DOHH2 (cell line): ENCODE measurements at regions not wholly inside any gene's neighbourhood (a gene's known extent, or its start where the extent isn't known, plus 50 kb on each side); places are given as distances from the start of the nearest gene placed in this dataset.

Experiments used
- CTCF ChIP-seq: fragments of 200-600 bp; sonication (generic); IDR thresholded peaks from one replicate; pipeline ENCODE4 v1.5.1; 2014; ENCODE audit warnings: antibody characterized with exemption, mild to moderate bottlenecking, low read depth, low read length; ENCODE audit not compliant: poor library complexity, severe bottlenecking
- EZH2phosphoT487 ChIP-seq: fragments of 200-600 bp; sonication (generic); IDR thresholded peaks from 2 replicates; pipeline ENCODE4 v1.6.1; 2017; ENCODE audit warnings: borderline replicate concordance, mild to moderate bottlenecking, antibody characterized with exemption, low read length, moderate library complexity, mixed read lengths

DNA sequence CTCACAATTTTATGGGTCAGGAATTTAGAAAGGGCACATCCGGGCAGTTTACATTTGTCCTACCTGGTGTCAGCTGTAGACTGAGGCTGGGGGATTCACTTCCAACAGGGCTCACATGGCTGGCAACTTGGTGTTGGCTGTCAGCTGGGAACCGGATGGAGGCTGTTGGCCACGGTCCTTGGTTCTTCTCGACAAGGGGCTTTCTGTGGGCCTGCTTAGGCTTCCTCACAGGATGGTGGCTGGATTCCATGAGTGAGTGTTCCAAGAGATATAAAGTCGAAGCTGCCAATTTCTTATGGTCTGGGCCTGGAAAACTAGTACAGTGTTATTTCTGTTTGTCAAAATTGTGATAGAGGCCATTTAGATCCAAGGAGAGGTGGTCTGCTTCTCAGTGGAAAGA lies 127.9 kb downstream of the PTCSC3 start:
- no peak for TF ChIP-seq CTCF
- TF ChIP-seq EZH2phosphoT487, result no peak
